ENCODE measurements at regions not wholly inside any gene's neighbourhood (a gene's known extent, or its start where the extent isn't known, plus 50 kb on each side); places are given as distances from the start of the nearest gene placed in this dataset.

DNA sequence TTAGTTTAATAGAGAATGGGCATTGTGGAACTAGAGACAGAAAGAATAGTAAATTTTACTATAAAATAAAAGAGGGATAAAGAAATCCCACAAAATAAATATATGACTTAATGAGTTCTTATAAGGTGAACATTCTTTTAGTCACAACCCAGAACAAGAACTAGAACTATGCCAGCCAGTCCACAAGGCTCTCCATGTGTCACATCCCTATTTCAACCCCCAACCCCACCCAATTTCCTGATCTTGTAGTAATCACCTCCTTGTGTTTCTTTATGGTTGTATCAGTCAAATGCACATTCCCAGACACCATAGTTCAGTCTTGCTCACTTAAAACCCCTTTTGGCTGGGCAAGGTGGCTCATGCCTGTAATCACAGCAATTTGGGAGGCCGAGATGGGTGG, 662.3 kb upstream of the CAMK1G start:
- Histone ChIP-seq H3K27ac (no peak overlapping the region), H3K4me1 (replicated peaks) (peaks cover 20% of the 10 kb centered on the region), H3K4me3 (no peak overlapping the region), H3K36me3 (no peaks in the 10 kb centered on the region), H3K9me3 (replicated peaks) (no peaks in the 10 kb centered on the region), H3K27me3 (replicated peaks) (no peaks in the 10 kb centered on the region)
- no peak for DNase-seq (ENCODE audit: low read depth in 1 of 2, low spot score in 2 of 2)

DNA sequence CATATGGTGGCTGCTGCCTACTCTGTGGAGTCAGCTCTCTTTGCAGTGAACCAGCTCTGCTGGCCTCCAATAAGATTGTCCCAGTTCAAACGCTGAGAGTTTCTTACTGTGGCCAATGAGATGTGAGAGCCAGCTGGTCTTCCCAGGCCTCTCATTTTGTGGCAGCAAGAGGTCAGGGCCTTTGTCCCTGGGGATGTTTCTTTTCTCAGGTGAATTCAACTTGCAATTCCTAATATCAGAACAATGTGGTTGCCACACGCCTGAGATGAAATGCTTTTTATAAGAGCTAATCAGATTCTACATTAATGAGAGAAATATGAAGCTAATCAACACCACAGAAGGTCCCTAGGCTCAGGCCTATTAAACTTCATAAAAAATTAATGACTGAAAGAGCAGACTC, 660.1 kb upstream of the CAMK1G start:
- no peak overlapping the region for H3K4me3 ChIP-seq
- H3K27me3 ChIP-seq (replicated peaks), result no peaks in the 10 kb centered on the region
- peaks cover 20% of the 10 kb centered on the region for H3K4me1 ChIP-seq (replicated peaks)
- H3K36me3 ChIP-seq, result no peaks in the 10 kb centered on the region
- no peak overlapping the region for H3K27ac ChIP-seq
- no peaks in the 10 kb centered on the region for H3K9me3 ChIP-seq (replicated peaks)
- no peak for DNase-seq (ENCODE audit: low read depth in 1 of 2, low spot score in 2 of 2)

GRCh38 chr1:208923946-208924720, 659.4 kb upstream of the CAMK1G start:
- DNase-seq (ENCODE audit: low read depth in 1 of 2, low spot score in 2 of 2), result no peak
- H3K4me1 ChIP-seq (replicated peaks), result peaks cover 13% of the 10 kb centered on the region
- H3K9me3 ChIP-seq (replicated peaks), result no peaks in the 10 kb centered on the region

DNA sequence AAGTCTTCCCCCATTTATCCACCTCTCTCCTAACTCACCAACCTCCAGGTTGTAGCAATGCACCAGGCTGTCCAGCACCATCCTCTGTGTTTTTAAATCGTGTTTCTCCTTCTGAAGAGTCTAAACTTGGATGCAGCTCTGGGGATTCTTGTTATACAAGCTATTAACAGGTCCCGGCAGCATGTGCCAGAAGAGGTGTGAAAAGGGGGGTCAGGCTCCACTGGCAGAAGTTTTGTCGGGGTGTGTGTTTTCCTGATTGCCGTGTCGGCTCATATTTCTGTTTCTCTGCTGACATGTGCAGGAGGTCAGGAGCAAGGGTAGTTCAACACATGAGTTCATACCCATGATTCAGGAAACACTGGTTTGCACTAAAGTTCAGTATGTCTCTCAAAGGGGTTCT, 658.6 kb upstream of the CAMK1G start:
- H3K9me3 ChIP-seq (replicated peaks), result no peaks in the 10 kb centered on the region
- no peaks in the 10 kb centered on the region for H3K27me3 ChIP-seq (replicated peaks)
- no peaks in the 10 kb centered on the region for H3K36me3 ChIP-seq
- H3K27ac ChIP-seq, result no peak overlapping the region
- no peak for DNase-seq (ENCODE audit: low read depth in 1 of 2, low spot score in 2 of 2)
- H3K4me1 ChIP-seq (replicated peaks), result peaks cover 7% of the 10 kb centered on the region
- no peak overlapping the region for H3K4me3 ChIP-seq

More at GRCh38 chr1:208923946-208924720, 659.4 kb upstream of the CAMK1G start:
- no peak overlapping the region for H3K27ac ChIP-seq
- H3K4me3 ChIP-seq, result no peak overlapping the region
- H3K27me3 ChIP-seq (replicated peaks), result no peaks in the 10 kb centered on the region
- H3K36me3 ChIP-seq, result no peaks in the 10 kb centered on the region

DNA sequence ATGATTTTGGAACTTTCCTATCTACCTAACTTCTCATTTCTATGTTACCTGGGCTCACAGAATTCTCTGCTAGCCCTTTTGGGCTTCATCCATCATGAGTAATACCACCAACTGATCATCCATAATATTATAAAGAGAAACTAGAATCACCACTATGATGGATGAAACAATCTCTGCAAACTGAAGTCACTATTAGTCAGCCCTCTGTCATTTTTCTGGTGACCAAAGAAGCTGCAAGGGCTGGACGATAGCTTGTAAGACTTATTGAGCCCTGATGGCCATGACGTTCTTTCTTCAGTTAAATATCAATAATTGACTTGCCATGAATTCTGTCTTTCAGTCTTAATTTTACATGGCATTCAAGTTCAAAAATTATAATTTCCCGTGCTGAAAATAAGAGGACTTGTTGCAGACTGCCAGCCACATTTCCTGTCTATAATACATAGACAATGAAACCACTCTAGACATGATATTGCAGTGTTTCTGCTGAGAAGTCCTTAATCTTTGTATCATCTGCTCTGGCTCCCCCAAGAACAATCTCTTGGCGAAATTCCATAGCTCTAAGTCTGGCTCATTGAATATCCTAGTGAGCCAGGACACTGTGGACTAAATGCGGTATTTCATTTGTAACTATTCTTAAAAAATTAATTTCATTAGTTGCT, 655.0 kb upstream of the CAMK1G start:
- no peak overlapping the region for H3K4me3 ChIP-seq
- DNase-seq (ENCODE audit: low read depth in 1 of 2, low spot score in 2 of 2), result no peak
- H3K27ac ChIP-seq, result no peak overlapping the region
- no peaks in the 10 kb centered on the region for H3K27me3 ChIP-seq (replicated peaks)
- H3K36me3 ChIP-seq, result no peaks in the 10 kb centered on the region
- H3K4me1 ChIP-seq (replicated peaks), result no peaks in the 10 kb centered on the region
- no peaks in the 10 kb centered on the region for H3K9me3 ChIP-seq (replicated peaks)

- no peaks in the 10 kb centered on the region for H3K36me3 ChIP-seq
- H3K27me3 ChIP-seq (replicated peaks), result no peaks in the 10 kb centered on the region
- H3K4me1 ChIP-seq (replicated peaks), result no peaks in the 10 kb centered on the region
- no peak overlapping the region for H3K4me3 ChIP-seq
- DNase-seq (ENCODE audit: low read depth in 1 of 2, low spot score in 2 of 2), result no peak
- no peak overlapping the region for H3K27ac ChIP-seq
- no peaks in the 10 kb centered on the region for H3K9me3 ChIP-seq (replicated peaks)
These were observed 653.9 kb upstream of the CAMK1G start for GRCh38 chr1:208929575-208929974.

GRCh38 chr1:208931936-208932335, 651.6 kb upstream of the CAMK1G start:
- Histone ChIP-seq H3K36me3 (no peaks in the 10 kb centered on the region), H3K27me3 (replicated peaks) (no peaks in the 10 kb centered on the region), H3K4me3 (no peak overlapping the region), H3K27ac (no peak overlapping the region), H3K4me1 (replicated peaks) (no peaks in the 10 kb centered on the region), H3K9me3 (replicated peaks) (no peaks in the 10 kb centered on the region)
- no peak for DNase-seq (ENCODE audit: low read depth in 1 of 2, low spot score in 2 of 2)

- no peak overlapping the region for H3K4me3 ChIP-seq
- no peaks in the 10 kb centered on the region for H3K4me1 ChIP-seq (replicated peaks)
- H3K9me3 ChIP-seq (replicated peaks), result no peaks in the 10 kb centered on the region
- H3K27me3 ChIP-seq (replicated peaks), result no peaks in the 10 kb centered on the region
- DNase-seq (ENCODE audit: low read depth in 1 of 2, low spot score in 2 of 2), result no peak
- H3K36me3 ChIP-seq, result no peaks in the 10 kb centered on the region
- no peak overlapping the region for H3K27ac ChIP-seq
These were observed 649.5 kb upstream of the CAMK1G start for GRCh38 chr1:208933984-208934525.

DNA sequence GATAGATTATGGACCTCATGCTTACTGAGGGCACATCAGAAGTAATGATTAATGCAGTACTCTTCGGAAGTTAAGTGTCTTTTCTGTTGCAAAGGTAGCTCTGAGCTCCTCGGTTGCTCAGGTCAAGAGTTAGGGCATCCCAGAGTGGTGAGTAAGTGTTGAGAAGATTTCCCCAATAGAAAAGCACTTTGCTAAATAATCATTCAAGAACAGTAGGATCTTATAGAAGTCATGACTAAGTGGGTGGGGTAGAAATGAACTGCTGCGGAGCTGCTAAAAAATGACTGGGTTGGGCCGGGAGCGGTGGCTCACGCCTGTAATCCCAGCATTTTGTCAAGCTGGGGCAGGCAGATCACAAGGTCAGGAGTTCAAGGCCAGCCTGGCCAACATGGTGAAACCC, 648.6 kb upstream of the CAMK1G start:
- Histone ChIP-seq H3K27ac (no peak overlapping the region), H3K36me3 (no peaks in the 10 kb centered on the region), H3K4me1 (replicated peaks) (no peaks in the 10 kb centered on the region), H3K27me3 (replicated peaks) (no peaks in the 10 kb centered on the region), H3K9me3 (replicated peaks) (no peaks in the 10 kb centered on the region), H3K4me3 (no peak overlapping the region)
- DNase-seq (ENCODE audit: low read depth in 1 of 2, low spot score in 2 of 2), result no peak

DNA sequence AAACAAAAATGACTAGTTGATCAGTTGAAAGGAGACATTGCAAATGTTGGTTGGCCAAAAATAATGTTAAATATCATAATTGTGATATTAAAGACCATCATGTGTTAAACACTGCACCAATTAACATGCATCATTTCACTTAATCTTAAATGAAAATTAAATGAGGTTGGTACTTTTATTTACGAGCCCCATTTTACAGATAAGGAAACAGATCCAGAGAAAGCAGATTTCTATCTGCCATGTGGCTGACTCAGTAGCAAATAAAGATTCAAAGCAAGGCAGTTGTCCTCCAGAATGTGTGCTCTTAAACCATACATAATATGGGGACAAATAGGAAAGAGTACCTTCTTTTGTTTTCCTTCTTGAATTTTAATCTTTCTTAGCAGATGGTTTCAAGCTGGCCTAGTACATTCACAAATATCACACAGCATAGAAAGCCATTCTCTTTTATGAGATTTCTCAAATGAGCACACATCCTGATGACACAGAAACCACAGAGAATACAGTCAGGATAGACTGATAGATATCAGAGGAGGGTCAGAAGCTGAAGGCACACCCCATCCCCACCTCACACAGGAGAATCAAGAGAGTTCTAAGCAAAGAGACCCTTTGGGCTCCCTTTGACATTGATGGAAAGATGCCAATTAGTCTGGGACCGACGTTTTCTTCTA, 647.9 kb upstream of the CAMK1G start:
- no peaks in the 10 kb centered on the region for H3K9me3 ChIP-seq (replicated peaks)
- no peaks in the 10 kb centered on the region for H3K27me3 ChIP-seq (replicated peaks)
- no peak for DNase-seq (ENCODE audit: low read depth in 1 of 2, low spot score in 2 of 2)
- no peak overlapping the region for H3K27ac ChIP-seq
- H3K36me3 ChIP-seq, result no peaks in the 10 kb centered on the region
- H3K4me3 ChIP-seq, result no peak overlapping the region
- no peaks in the 10 kb centered on the region for H3K4me1 ChIP-seq (replicated peaks)

DNA sequence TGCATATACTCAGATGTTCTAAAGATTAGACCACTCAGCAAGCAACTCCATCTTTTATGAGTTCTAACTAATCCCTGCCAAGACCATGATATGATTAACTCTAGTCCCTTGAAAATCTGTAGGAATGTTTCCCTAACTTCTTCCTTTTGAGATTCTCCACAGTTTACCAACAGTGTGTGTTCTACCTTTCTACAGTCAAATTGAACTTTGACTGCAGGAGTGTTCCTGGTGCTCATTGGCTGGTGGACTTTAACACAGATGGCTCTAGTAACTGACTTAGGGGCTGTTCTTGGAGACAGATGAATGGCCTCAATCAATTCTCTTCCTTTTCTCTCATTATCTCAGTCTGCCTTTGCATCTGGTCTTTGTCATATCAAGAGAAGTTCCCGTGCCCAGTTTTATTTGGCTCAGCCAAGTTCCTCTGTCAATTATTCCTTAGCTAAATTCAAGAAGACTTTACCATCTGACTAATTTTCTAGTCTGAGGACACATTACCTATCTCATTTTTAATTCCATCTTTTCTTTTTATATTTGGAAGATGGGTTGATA, 643.9 kb upstream of the CAMK1G start:
- DNase-seq (ENCODE audit: low read depth in 1 of 2, low spot score in 2 of 2), result no peak
- H3K4me3 ChIP-seq, result no peak overlapping the region
- H3K27ac ChIP-seq, result no peak overlapping the region
- no peaks in the 10 kb centered on the region for H3K4me1 ChIP-seq (replicated peaks)
- no peaks in the 10 kb centered on the region for H3K36me3 ChIP-seq
- H3K9me3 ChIP-seq (replicated peaks), result no peaks in the 10 kb centered on the region
- H3K27me3 ChIP-seq (replicated peaks), result no peaks in the 10 kb centered on the region

GRCh38 chr1:208942394-208943130, 641.0 kb upstream of the CAMK1G start:
- Histone ChIP-seq H3K4me3 (no peak overlapping the region), H3K4me1 (replicated peaks) (peaks cover 9% of the 10 kb centered on the region), H3K9me3 (replicated peaks) (no peaks in the 10 kb centered on the region), H3K36me3 (no peaks in the 10 kb centered on the region), H3K27ac (no peak overlapping the region), H3K27me3 (replicated peaks) (no peaks in the 10 kb centered on the region)
- DNase-seq (ENCODE audit: low read depth in 1 of 2, low spot score in 2 of 2), result no peak

GRCh38 chr1:208943291-208943690, 640.2 kb upstream of the CAMK1G start:
- no peaks in the 10 kb centered on the region for H3K36me3 ChIP-seq
- no peak overlapping the region for H3K4me3 ChIP-seq
- H3K9me3 ChIP-seq (replicated peaks), result no peaks in the 10 kb centered on the region
- no peak for DNase-seq (ENCODE audit: low read depth in 1 of 2, low spot score in 2 of 2)
- H3K27ac ChIP-seq, result no peak overlapping the region
- H3K4me1 ChIP-seq (replicated peaks), result peaks cover 9% of the 10 kb centered on the region
- H3K27me3 ChIP-seq (replicated peaks), result no peaks in the 10 kb centered on the region

Data from SJSA1 (cell line).